Neural progenitor cell (in vitro differentiated cells): ENCODE measurements at regions not wholly inside any gene's neighbourhood (a gene's known extent, or its start where the extent isn't known, plus 50 kb on each side); places are given as distances from the start of the nearest gene placed in this dataset.
"Not testable (repeated sequence)": the region's sequence is repeated elsewhere in the genome, so short reads cannot be mapped to it uniquely, and the experiment has no call there.

ENCODE experiments used
- DNase-seq: peaks from one replicate; pipeline ENCODE4 v3.0.0-alpha.2; 2016; ENCODE audit warnings: low spot score
- H2AFZ ChIP-seq: fragments of 200-600 bp; sonication (generic); replicated peaks from 2 replicates; pipeline ENCODE4 v1.6.1; 2016; ENCODE audit warnings: antibody characterized with exemption
- H3F3A ChIP-seq: fragments of 200-600 bp; sonication (generic); 2 replicates; pipeline ENCODE4 v1.6.1; 2016; ENCODE audit warnings: antibody characterized with exemption, low read depth
- H3K27ac ChIP-seq: fragments of 200-600 bp; sonication (generic); 2 replicates; pipeline ENCODE4 v1.5.1; 2016; ENCODE audit warnings: mild to moderate bottlenecking
- H3K27me3 ChIP-seq: fragments of 200-600 bp; sonication (generic); 2 replicates; pipeline ENCODE4 v1.6.1; 2016; ENCODE audit warnings: mild to moderate bottlenecking, moderate library complexity
- H3K36me3 ChIP-seq: fragments of 200-600 bp; sonication (generic); 2 replicates; pipeline ENCODE4 v1.5.1; 2016
- H3K4me1 ChIP-seq: fragments of 200-600 bp; sonication (generic); 2 replicates; pipeline ENCODE4 v1.6.1; 2016; ENCODE audit warnings: mixed run types
- H3K4me2 ChIP-seq: fragments of 200-600 bp; sonication (generic); 2 replicates; pipeline ENCODE4 v1.6.1; 2016
- H3K4me3 ChIP-seq: fragments of 200-600 bp; sonication (generic); 2 replicates; pipeline ENCODE4 v1.5.1; 2016
- H3K79me2 ChIP-seq: fragments of 200-600 bp; sonication (generic); 2 replicates; pipeline ENCODE4 v1.6.1; 2016; ENCODE audit warnings: low read depth
- H3K9ac ChIP-seq: fragments of 200-600 bp; sonication (generic); 2 replicates; pipeline ENCODE4 v1.6.1; 2016
- H3K9me3 ChIP-seq: fragments of 200-600 bp; sonication (generic); 2 replicates; pipeline ENCODE4 v1.5.1; 2016; ENCODE audit warnings: low read depth
- H4K20me1 ChIP-seq: fragments of 200-600 bp; sonication (generic); 2 replicates; pipeline ENCODE4 v1.6.1; 2016; ENCODE audit warnings: low read depth
- H3K27ac Mint-ChIP-seq: 3 replicates; pipeline ENCODE4 v1.8.0; 2021; ENCODE audit warnings: mixed read lengths
- H3K27me3 Mint-ChIP-seq: 2 replicates; pipeline ENCODE4 v1.8.0; 2022; ENCODE audit warnings: low read depth, mild to moderate bottlenecking, inconsistent platforms, moderate library complexity, mixed read lengths; ENCODE audit not compliant: insufficient read depth
- H3K36me3 Mint-ChIP-seq: 3 replicates; pipeline ENCODE4 v1.8.0; 2021; ENCODE audit warnings: mixed read lengths
- H3K4me1 Mint-ChIP-seq: 3 replicates; pipeline ENCODE4 v1.8.0; 2021; ENCODE audit warnings: mixed read lengths
- H3K4me3 Mint-ChIP-seq: 3 replicates; pipeline ENCODE4 v1.8.0; 2021; ENCODE audit warnings: mild to moderate bottlenecking, moderate library complexity, mixed read lengths
- H3K9me3 Mint-ChIP-seq: 3 replicates; pipeline ENCODE4 v1.8.0; 2020; ENCODE audit warnings: mixed read lengths
- CTCF ChIP-seq: fragments of 200-600 bp; sonication (generic); IDR thresholded peaks from 2 replicates; pipeline ENCODE4 v1.5.1; 2017; ENCODE audit warnings: antibody characterized with exemption, mild to moderate bottlenecking
- EZH2 ChIP-seq: fragments of 200-600 bp; sonication (generic); IDR thresholded peaks from 2 replicates; pipeline ENCODE4 v1.6.1; 2017; ENCODE audit warnings: antibody characterized with exemption, mild to moderate bottlenecking, moderate library complexity
- EZH2phosphoT487 ChIP-seq: fragments of 200-600 bp; sonication (generic); IDR thresholded peaks from 2 replicates; pipeline ENCODE4 v1.6.1; 2017; ENCODE audit warnings: antibody characterized with exemption

- H3K4me3 Mint-ChIP-seq = no peak overlapping the region
- no peak overlapping the region for H3K4me2 ChIP-seq
These were observed 119.7 kb downstream of the FZD1 start for GRCh38 chr7:91383905-91384274.

GRCh38 chr7:91394757-91395156 is 130.5 kb downstream of the FZD1 start:
- DNase-seq, H3K9ac ChIP-seq, H3K4me1 ChIP-seq, H2AFZ ChIP-seq, H3K27me3 Mint-ChIP-seq, H3K36me3 Mint-ChIP-seq, H3K36me3 ChIP-seq, H3K9me3 ChIP-seq, H4K20me1 ChIP-seq, H3K4me1 Mint-ChIP-seq, H3K27ac Mint-ChIP-seq, H3F3A ChIP-seq, H3K27ac ChIP-seq, H3K9me3 Mint-ChIP-seq, H3K4me3 Mint-ChIP-seq, H3K79me2 ChIP-seq: not testable (repeated sequence)
- Histone ChIP-seq H3K27me3 (peaks cover 16% of the 10 kb centered on the region), H3K4me3 (peak overlapping the region; percentile 39), H3K4me2 (peak overlapping the region; percentile 73)

More at GRCh38 chr7:91383905-91384274, 119.7 kb downstream of the FZD1 start:
- no peaks in the 10 kb centered on the region for H3K27me3 ChIP-seq
- peaks cover 2% of the 10 kb centered on the region for H3K9me3 Mint-ChIP-seq
- H3K27ac Mint-ChIP-seq = no peak overlapping the region
- no peak overlapping the region for H3K27ac ChIP-seq
- H3K4me1 ChIP-seq = no peaks in the 10 kb centered on the region
- no peaks in the 10 kb centered on the region for H3K36me3 ChIP-seq
- no peak for DNase-seq
- H4K20me1 ChIP-seq = no peaks in the 10 kb centered on the region
- H3K9ac ChIP-seq = no peak overlapping the region
- no peaks in the 10 kb centered on the region for H3F3A ChIP-seq
- peaks cover 7% of the 10 kb centered on the region for H3K4me1 Mint-ChIP-seq
- no peaks in the 10 kb centered on the region for H3K27me3 Mint-ChIP-seq
- no peak overlapping the region for H2AFZ ChIP-seq
- H3K4me3 ChIP-seq = no peak overlapping the region
- no peaks in the 10 kb centered on the region for H3K79me2 ChIP-seq
- H3K9me3 ChIP-seq = no peaks in the 10 kb centered on the region
- TF ChIP-seq CTCF (no peak), EZH2phosphoT487 (no peak), EZH2 (no peak)
- H3K36me3 Mint-ChIP-seq = no peaks in the 10 kb centered on the region

GRCh38 chr7:91395313-91395712 is 131.1 kb downstream of the FZD1 start:
- not testable (repeated sequence) for H3K9ac ChIP-seq, H3K79me2 ChIP-seq, H3K4me1 ChIP-seq, H3K4me1 Mint-ChIP-seq, H4K20me1 ChIP-seq, H3K27ac ChIP-seq, H3F3A ChIP-seq, H3K36me3 Mint-ChIP-seq, H3K36me3 ChIP-seq, H3K27me3 Mint-ChIP-seq, DNase-seq, H3K27ac Mint-ChIP-seq, H3K9me3 Mint-ChIP-seq, H3K4me3 Mint-ChIP-seq, H3K9me3 ChIP-seq
- Histone ChIP-seq H2AFZ (peak overlapping the region; percentile 90), H3K4me2 (peak overlapping the region; percentile 73), H3K27me3 (peaks cover 16% of the 10 kb centered on the region), H3K4me3 (peak overlapping the region; percentile 39)

- Histone ChIP-seq H3F3A (no peaks in the 10 kb centered on the region), H3K27me3 (peaks cover 16% of the 10 kb centered on the region), H3K79me2 (no peaks in the 10 kb centered on the region), H3K4me2 (no peak overlapping the region), H3K9ac (no peak overlapping the region), H3K36me3 (no peaks in the 10 kb centered on the region), H3K9me3 (no peaks in the 10 kb centered on the region), H3K4me1 (no peaks in the 10 kb centered on the region), H3K27ac (no peak overlapping the region), H2AFZ (no peak overlapping the region), H4K20me1 (no peaks in the 10 kb centered on the region), H3K4me3 (no peak overlapping the region)
- H3K36me3 Mint-ChIP-seq = no peaks in the 10 kb centered on the region
- H3K27me3 Mint-ChIP-seq = peaks cover 5% of the 10 kb centered on the region
- no peak overlapping the region for H3K27ac Mint-ChIP-seq
- H3K4me1 Mint-ChIP-seq = peaks cover 7% of the 10 kb centered on the region
- TF ChIP-seq EZH2 (no peak), CTCF (no peak)
- DNase-seq = no peak
- H3K9me3 Mint-ChIP-seq = peaks cover 11% of the 10 kb centered on the region
- H3K4me3 Mint-ChIP-seq = no peak overlapping the region
These were observed 132.9 kb downstream of the FZD1 start for GRCh38 chr7:91397096-91397495.
